NCI-H2081 (cell line): ENCODE measurements at regions not wholly inside any gene's neighbourhood (a gene's known extent, or its start where the extent isn't known, plus 50 kb on each side); places are given as distances from the start of the nearest gene placed in this dataset.
"Not testable (repeated sequence)": the region's sequence is repeated elsewhere in the genome, so short reads cannot be mapped to it uniquely, and the experiment has no call there.

Source experiments
- DNase-seq, 2 experiments: peaks; one replicate each; lab custom pipeline; 2025; lab: John Stamatoyannopoulos, UW

DNA sequence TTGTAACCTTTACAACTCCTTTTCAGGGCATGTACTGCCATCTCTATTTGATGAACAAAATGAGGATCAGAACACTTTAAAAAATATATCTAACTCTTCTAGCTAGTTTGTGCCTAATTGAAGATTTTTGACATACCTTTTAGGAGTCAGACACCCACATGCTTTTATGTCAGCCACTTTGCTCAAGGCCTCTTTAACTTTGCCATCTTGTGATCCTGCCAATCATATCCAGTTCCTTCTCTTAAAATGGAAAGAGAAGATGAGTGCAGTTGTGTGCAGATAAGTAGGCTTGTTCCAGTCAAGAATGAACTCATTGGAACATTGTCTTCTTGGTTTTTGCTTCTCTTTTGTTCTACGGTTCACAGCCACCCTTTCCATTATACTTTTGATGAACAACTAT is 425.6 kb upstream of the TNC start:
- no peak for DNase-seq

DNA sequence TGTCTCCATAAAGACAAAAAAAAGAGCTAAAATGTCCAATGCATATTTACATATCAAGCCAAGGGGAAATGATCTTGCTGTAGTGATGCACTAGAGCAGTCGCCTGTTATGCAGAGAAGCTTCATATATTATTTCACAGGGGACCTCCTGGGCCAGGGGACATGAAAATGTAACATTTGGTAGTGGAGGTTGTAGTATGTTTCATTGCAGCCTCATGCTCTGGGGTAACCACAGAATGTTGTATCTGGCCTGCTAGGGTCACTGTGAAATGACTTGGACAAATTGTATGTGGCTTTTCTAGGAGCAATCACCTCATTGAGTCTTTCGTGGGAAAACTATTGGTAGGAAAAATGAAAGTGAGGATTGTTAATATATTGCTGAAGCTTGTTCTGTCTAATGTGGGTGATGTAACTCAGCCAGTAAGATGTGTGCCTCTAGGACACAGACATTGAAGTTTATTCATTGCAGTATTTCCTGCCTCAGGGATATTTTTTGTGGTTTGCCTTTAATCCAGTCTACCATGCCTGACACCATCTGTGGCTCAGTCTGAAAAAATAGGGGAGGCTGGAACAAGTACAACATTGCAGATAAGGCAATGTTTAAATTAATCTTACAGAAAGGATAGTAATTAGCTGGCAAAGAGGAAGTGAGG is 430.8 kb upstream of the TNC start:
- DNase-seq = no peak

DNA sequence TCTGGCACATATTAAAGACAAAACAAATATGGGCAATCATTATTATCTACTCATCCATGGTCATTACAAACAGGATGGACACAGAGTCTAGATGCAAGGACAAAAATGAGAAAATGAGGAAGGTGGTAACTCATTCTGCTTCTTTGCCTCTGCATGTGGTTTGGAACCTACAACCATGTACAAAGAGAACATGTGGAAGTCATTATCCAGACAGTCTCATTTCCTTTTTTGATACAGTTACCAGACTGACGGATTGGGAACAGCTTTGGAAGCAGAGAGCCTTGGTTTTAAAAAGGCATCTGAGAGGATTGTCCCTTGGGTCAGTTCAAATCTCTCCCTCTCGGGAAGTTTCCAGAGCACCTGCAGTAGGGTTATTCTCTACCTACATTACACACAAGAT is 433.4 kb upstream of the TNC start:
- no peak for DNase-seq

DNA sequence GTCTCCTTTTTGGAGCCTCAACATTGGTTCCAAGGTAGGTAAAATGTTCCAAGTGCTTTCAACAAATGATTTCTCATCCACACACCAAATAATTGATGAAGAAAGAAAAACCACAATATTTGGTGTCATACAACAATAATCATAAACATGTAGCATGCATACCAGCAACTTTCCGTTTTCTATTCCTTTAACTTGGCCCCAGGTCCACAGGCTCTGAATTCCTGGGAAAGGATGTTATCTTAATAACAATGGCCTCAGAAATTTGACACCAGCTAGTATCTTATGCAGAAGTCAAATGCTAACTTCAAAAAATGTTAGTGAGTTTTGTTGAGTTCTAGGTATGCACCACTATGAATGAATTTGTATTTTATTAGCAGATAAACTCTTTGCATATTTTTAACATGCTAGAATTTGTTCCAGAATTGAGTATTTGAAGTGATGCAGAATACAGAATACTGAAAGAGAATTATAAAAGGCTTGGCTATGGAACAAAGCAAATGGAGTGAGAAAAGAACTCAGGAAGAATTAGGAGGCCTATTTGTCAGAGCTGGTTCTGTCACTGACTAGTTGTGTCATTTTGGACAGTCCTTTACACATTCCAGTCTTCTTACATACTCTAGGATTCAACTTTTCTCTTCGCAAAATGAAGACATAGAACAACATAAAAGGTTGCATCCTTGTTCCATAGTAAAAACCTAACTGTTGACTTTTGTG is 435.3 kb upstream of the TNC start:
- no peak for DNase-seq

DNA sequence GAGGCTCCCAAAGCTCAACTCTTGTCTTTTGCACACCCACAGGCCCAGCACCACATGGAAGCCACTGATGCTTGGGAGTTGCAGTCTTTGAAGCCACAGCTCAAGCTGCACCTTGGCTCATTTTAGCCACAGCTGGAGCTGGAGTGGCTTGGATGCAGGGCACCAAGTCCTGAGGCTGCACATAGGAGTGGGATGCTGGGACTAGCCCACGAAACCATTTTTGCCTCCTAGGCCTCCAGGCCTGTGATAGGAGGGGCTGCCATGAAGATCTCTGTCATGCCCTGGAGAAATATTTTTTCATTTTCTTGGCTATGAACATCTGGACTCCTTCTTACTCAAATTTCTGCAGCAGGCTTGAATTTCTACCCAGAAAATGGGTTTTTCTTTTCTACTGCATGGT is 438.5 kb upstream of the TNC start:
- DNase-seq = no peak

DNA sequence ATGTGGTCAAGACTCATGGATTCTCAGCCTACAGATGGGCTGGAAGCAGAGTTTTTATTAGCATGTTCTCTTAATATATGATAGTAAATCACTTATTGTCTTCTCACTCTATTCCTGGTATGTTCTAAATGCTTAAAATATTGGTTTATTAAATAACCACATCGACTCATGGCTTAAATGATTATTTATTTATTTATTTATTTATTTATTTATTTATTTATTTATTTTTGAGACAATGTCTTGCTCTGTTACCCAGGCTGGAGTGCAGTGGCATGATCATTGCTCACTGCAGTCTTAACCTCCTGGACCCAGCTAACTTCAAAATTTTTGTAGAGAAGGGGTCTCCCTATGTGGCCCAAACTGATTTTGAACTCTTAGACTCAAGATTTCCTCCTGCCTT is 457.2 kb upstream of the TNC start:
- no peak for DNase-seq

DNA sequence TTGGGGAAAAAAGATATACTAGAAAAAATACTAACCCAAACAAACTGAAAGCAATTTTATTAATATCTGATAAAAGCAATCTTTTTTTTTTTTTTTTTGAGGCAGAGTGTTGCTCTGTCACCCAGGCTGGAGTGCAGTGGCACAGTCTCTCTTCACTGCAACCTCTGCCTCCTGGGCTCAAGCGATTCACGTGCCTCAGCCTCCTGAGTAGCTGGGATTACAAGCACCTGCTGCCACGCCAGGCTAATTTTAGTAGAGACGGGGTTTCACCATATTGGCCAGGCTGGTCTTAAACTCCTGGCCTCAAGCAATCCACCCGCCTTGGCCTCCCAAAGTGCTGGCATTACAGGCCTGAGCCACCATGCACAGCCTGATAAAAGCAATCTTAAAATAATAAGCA is 467.5 kb upstream of the TNC start:
- DNase-seq = not testable (repeated sequence)

DNA sequence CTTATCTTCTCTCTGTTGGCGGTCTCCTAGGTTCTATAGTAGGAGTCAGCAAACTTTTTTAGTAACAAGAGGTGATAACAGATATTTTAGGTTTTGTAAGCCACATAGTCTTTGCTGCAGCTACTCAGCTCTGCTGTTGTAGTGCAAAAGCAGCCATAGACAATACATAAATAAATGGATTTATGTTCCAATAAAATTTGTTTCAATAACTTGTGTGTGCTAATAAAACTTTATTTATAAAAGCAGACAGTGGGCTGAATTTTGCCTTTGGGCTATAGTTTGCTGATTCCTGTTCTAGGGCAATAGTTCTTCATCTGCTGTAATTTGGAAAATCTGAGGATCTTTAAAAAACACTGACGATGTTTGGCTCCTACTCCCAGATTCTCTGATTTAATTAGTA is 469.4 kb upstream of the TNC start:
- no peak for DNase-seq

DNA sequence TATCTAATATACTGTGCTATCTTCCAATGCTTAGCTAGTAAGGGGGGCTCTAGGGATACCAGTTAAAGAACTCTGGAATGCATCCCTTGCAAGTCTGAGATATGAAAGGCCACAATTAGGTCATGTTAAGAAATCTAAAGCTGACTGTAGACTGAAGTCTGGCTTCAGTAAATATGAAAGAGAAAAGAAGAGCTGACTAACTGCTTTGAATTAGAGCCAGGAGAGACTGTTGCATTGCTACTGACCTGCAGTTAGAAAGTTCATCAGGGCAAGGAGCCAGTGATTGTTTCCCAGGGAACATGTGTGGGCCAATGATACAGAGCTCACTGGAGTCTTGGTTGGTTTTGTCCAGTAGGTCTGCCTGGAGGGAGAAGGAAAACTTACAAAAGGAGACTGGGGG is 472.1 kb upstream of the TNC start:
- no peak for DNase-seq

DNA sequence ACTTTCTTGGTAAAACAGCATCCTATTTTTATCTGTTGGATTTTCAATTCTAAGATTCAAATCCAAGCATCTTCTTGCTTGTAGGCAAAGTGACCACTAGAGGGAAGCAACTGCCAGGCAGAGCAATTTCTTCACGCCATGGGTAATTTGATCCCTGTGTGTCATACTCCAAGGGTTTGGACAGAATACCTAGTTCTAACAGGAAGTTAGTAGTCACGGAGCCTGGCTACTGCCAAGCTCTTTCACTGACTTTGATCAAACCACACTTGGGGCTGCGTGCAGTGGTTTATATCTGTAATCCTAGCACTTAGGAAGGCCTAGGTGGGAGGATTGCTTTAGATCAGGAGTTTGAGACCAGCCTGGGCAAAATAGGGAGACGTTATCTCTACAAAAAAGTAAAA is 473.6 kb upstream of the TNC start:
- peak; percentile 85 to 92 for DNase-seq

DNA sequence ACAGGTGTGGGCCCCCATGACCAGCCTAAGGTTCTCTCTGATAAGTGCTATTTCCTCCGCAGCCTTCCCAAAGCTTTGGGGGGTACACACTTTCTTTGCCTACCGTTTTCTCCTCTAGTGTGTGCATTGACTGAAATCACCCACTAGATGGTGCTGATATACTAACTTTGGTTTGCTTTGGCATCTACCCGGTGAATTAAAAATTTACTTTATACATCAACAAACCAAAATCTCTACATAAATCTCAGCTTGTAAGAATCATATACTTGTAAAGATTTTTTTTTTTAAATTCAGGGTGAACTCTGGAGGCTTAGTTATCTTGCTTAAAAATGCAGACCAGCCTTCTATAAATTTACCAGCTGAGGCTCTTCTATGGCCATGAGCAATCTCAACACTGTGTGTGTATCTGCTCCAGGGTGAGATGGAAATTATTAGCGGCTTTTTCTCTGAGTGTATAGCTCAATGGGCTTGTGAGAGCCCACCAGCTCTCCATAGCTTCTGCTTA is 475.7 kb upstream of the TNC start:
- peak; percentile 8 to 51 for DNase-seq

DNA sequence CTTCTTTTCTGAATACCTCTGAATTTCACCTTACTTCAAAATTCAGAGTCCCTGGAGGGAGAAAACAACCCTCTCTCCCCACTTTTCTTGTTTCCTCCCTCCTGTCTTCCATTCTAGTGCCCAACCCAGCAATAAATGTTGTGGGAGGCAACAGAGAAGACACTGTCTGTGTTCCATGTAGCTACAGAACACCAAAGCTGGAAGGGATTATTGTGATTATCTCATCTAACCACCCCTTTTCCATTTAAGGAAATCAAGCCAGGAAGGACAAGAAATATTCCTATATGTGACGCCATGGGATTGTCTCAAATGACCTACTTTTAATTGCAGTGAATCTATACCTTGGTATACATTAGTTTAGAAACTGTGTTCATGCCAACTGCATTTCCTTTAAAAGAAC is 476.6 kb upstream of the TNC start:
- DNase-seq = no peak

DNA sequence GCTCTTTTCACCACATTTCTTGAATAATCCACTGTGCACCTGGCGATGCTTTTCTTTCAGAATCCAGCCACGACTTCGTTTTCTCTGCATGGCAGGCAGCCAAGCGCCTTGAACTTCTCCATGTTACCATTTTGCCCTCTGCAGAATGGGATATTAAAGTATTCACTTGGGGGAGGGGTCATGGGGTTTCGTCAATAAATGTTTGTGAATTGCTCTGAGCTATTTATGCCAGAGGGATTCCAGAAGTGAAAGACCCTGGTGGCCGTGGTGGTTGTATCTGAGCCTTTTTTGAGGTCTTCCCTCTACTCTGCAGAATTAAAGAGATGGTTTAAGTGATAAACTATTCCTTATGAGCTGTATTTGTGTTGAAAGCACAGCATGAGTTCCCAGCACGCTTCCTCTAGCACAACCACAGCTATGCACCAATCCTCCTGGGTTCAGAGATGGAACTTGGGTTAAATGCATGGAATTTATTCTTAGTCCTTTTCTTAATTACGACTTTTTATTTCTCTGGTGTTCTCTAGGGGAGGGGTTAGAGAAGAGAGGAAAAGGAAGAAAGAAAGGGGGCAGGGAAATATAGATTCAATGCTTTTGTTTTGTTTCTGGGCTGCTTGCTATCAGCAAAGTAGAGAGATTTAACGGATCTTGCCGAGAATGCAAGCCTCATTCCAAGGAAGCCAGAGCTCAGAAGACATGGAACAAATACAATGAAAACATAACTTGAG is 478.2 kb upstream of the TNC start:
- DNase-seq = no peak

DNA sequence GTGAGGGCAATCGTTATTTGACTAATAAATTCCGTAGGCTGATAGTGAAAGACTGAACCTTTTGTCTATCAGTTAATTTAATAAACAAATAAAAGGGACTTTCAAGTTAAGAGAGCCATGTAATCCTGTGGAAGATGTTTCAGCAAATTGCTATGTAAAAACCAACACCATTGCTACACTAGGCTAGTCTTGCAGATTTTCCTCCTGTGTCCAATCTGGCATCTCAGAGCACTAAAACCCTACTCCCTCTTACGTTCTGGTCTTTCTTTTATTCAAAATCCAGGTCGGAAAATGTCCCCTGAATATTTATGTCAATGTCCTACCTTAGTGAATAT is 478.8 kb upstream of the TNC start:
- DNase-seq = no peak

DNA sequence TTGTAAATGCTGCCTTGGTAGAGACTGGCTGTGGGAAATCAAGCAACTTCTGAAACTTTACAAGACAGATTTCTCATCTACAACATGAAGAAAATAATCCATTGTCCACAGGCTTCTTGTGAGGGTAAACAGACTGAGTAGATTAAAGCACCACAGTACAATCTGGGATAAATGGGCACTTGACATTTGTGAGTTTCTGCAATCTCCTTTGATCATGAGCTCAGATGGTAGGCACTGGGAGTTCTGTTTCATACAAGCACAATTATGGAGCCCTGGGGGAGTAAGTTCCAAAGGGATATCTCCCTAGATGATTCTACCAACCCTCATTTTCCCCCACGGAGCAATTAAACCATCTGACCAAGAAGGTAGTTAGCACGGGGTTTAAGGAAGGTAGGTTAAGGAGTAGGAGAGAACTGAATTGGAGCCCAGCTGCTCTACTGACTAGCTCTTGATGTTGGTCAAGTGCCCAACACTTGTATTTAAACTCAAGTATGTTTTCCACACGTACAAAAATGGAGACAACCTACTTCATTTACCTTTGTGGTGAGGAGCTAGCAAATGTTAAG is 479.5 kb upstream of the TNC start:
- no peak for DNase-seq

DNA sequence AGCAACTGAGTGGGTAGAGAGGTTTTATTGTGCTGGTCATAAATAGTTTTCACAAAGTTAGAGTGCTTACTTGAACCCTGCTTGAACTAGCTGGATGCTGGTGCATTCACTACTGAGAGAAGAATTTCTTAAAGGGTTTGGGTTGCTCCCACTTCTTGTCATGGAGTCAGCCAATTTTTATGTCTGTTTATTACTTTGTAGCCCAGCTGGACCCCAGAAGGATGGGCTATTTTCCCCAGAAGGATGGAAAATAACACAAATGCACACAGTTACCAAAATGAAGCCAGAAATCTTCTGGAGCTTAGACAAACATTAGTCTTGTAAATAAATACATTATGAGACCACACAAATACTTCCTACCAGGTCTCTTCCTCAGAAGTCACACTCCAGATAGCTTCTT is 480.8 kb upstream of the TNC start:
- DNase-seq = no peak

DNA sequence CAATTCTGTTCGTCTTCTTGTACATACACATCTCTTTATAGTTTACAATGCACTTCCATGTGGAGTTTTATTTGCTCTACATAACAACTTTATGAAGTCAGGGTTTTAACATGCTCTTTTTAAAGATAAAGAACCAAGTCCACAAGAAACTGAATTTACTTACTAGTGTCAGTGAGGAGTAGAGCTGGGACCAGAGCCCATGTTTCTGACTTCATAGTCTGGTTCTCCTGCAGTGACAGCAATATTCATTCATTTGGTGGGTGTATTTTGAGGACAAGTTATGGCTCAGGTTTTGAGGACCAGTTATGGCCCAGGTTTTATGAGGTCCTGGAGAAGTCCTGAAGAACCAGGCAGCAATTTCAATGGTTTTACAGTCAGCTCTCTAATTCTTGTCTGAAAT is 481.9 kb upstream of the TNC start:
- DNase-seq = no peak

DNA sequence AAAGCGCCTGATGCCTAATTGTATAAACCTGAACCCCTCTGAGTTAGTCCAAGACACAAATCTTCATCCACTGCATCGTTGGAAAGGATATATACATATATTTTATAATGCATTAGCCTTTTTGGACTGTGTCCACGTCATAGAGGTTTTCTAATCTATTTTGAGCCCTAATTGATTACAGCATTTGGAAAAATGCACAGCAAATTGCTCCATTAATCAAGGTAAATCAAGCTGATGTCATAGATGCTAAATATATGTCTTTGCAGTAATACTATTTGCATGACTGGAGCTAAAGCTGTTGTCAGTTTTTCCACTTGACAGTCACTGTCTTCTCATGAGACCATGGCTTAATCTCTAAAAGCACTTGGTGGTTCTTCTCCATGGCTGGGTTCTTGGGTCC is 483.5 kb upstream of the TNC start:
- no peak for DNase-seq

DNA sequence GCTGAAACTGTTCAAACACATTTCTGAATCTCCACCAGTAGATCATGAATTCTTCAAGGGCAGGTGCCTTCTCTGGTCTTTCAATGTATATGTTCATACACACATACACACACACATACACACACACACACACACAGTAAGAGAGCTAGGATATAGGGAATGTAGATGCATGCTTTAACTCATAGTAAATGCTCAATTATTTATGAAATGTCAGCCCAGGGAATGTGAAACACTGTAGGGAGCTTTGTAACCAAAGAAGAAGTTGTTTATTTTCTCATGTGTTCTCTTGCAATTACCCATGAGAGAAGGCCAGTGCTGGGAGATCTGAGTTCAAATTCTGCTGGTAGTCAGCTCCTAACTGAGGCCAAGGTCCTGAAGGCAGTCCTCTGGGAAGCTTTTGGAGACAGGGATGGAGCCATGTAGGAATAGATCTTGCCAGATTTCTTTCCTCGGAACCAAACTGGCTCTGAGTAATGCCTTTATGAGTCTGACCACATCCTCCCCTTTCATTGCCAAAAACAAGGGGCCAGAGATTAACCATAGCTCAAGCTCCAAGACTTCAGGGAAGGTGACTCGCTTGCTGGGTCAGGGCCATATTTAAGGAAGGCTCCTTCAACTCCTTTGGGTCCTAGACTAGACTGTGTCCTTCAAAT is 487.0 kb upstream of the TNC start:
- DNase-seq = no peak

DNA sequence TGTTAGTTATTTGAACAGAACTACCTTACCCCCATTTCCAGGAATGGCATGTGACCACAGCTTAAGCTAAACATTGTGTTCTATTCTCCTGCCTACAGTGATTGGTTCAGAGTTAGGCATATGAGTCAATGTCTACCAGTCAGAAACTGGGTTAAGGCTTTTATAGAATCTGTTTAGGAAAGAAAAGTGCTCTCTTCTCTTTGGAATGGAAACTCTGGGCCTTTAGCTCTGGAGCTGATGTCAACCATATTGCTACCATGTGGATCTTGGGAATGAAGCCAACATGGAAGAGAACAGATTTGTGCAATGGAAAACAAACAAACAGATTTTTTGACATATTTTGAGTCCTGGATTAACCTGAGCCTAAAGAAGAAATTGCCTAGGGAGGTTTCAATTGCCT is 488.9 kb upstream of the TNC start:
- no peak for DNase-seq

DNA sequence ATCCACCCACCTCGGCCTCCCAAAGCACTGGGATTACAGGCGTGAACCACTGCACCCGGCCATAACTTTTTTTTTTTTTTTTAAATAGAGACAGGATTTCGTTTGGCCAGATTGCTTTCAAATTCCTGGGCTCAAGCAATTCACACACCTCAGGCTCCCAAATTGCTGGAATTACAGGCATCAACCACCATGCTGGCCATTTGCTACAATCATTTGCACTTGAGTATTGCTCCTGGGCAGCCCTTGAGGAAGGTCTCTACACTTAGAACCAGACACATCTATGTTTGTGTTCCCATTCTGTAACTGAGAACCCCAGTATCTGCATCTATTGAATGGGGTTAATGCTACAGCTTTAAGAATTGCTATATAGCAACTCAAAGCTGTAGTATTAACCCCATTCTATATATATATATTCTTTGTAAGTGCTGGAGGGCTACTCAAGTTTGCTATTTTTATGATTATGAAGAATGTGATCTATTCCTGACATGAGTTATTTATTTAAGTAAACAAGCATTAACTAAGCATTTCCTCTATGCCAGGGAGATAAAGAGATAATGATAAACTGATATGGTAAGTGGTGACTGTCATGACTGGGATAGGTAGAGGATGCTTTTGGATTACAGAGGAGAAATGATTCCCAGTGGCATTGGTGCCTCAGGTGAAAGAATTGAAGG is 496.5 kb upstream of the TNC start:
- DNase-seq = no peak

DNA sequence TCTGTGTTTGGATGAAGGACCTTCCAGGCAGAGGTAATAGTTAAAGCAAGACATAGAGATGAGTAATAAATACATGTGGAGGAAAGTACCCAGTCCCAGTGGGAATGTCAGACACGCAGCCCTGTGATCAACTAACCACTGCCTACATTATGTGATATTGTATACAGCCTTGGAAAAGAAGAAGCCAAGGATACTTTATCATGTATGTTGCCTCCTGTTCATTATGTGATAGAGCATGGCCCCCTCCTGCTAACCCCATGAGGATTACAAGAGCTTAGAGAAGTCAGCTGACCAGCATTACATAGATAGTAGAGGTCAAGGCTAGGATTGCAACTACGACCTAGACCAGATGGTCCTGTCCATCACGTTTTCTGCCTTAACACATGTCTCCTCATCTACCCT is 497.0 kb upstream of the TNC start:
- DNase-seq = no peak
